ENCODE measurements at regions not wholly inside any gene's neighbourhood (a gene's known extent, or its start where the extent isn't known, plus 50 kb on each side); places are given as distances from the start of the nearest gene placed in this dataset.

GRCh38 chr13:106153041-106153440 lies 382.4 kb downstream of the EFNB2 start:
- no peak for DNase-seq (ENCODE audit: low read depth, low spot score)
- Histone ChIP-seq H3K4me3 (ENCODE audit: insufficient read length, low read depth) (no peak overlapping the region), H3K36me3 (ENCODE audit: insufficient read depth, insufficient read length, low read length) (no peaks in the 10 kb centered on the region), H3K27me3 (ENCODE audit: insufficient read depth, insufficient read length) (no peaks in the 10 kb centered on the region), H3K9me3 (ENCODE audit: insufficient read depth, low read length) (no peaks in the 10 kb centered on the region), H3K9ac (ENCODE audit: insufficient read length, low read depth) (no peak overlapping the region), H3K4me1 (ENCODE audit: insufficient read depth, insufficient read length) (no peaks in the 10 kb centered on the region)
- TF ChIP-seq SUZ12 (IDR thresholded peaks at IDR 0.05; ENCODE audit: extremely low read depth, insufficient read depth, insufficient read length) (no peak), ZNF274 (IDR thresholded peaks at IDR 0.05; ENCODE audit: low read depth, low read length) (no peak), YY1 (IDR thresholded peaks at IDR 0.05; ENCODE audit: insufficient read depth, insufficient read length) (no peak)

- DNase-seq (ENCODE audit: low read depth, low spot score) = no peak
- Histone ChIP-seq H3K9me3 (ENCODE audit: insufficient read depth, low read length) (no peaks in the 10 kb centered on the region; the same call in 1 of the 2 replicates), H3K27me3 (ENCODE audit: insufficient read depth, insufficient read length) (no peaks in the 10 kb centered on the region), H3K9ac (ENCODE audit: insufficient read length, low read depth) (no peak overlapping the region), H3K4me3 (ENCODE audit: insufficient read length, low read depth) (no peak overlapping the region), H3K4me1 (ENCODE audit: insufficient read depth, insufficient read length) (no peaks in the 10 kb centered on the region), H3K36me3 (ENCODE audit: insufficient read depth, insufficient read length, low read length) (no peaks in the 10 kb centered on the region)
- no peak for TF ChIP-seq SUZ12 (IDR thresholded peaks at IDR 0.05; ENCODE audit: extremely low read depth, insufficient read depth, insufficient read length)
- no peak for TF ChIP-seq YY1 (IDR thresholded peaks at IDR 0.05; ENCODE audit: insufficient read depth, insufficient read length)
- TF ChIP-seq ZNF274 (IDR thresholded peaks at IDR 0.05; ENCODE audit: low read depth, low read length) = no peak
Measured at GRCh38 chr13:106152047-106152446, 383.4 kb downstream of the EFNB2 start.

- H3K9ac ChIP-seq (ENCODE audit: insufficient read length, low read depth) = no peak overlapping the region
- H3K4me3 ChIP-seq (ENCODE audit: insufficient read length, low read depth) = no peak overlapping the region
- no peaks in the 10 kb centered on the region for H3K36me3 ChIP-seq (ENCODE audit: insufficient read depth, insufficient read length, low read length)
- H3K9me3 ChIP-seq (ENCODE audit: insufficient read depth, low read length) = no peaks in the 10 kb centered on the region; the same call in 1 of the 2 replicates
- no peaks in the 10 kb centered on the region for H3K4me1 ChIP-seq (ENCODE audit: insufficient read depth, insufficient read length)
- no peak for TF ChIP-seq YY1 (IDR thresholded peaks at IDR 0.05; ENCODE audit: insufficient read depth, insufficient read length)
- no peak for TF ChIP-seq ZNF274 (IDR thresholded peaks at IDR 0.05; ENCODE audit: low read depth, low read length)
- TF ChIP-seq SUZ12 (IDR thresholded peaks at IDR 0.05; ENCODE audit: extremely low read depth, insufficient read depth, insufficient read length) = no peak
- DNase-seq (ENCODE audit: low read depth, low spot score) = peak; percentile 39
- H3K27me3 ChIP-seq (ENCODE audit: insufficient read depth, insufficient read length) = no peaks in the 10 kb centered on the region
Measured at GRCh38 chr13:106151056-106151699, 384.3 kb downstream of the EFNB2 start.

- no peak for TF ChIP-seq SUZ12 (IDR thresholded peaks at IDR 0.05; ENCODE audit: extremely low read depth, insufficient read depth, insufficient read length)
- TF ChIP-seq ZNF274 (IDR thresholded peaks at IDR 0.05; ENCODE audit: low read depth, low read length) = no peak
- TF ChIP-seq YY1 (IDR thresholded peaks at IDR 0.05; ENCODE audit: insufficient read depth, insufficient read length) = no peak
- Histone ChIP-seq H3K4me3 (ENCODE audit: insufficient read length, low read depth) (no peak overlapping the region), H3K4me1 (ENCODE audit: insufficient read depth, insufficient read length) (no peaks in the 10 kb centered on the region), H3K27me3 (ENCODE audit: insufficient read depth, insufficient read length) (no peaks in the 10 kb centered on the region), H3K36me3 (ENCODE audit: insufficient read depth, insufficient read length, low read length) (no peaks in the 10 kb centered on the region), H3K9me3 (ENCODE audit: insufficient read depth, low read length) (no peaks in the 10 kb centered on the region; the same call in 1 of the 2 replicates), H3K9ac (ENCODE audit: insufficient read length, low read depth) (no peak overlapping the region)
- no peak for DNase-seq (ENCODE audit: low read depth, low spot score)
Measured at GRCh38 chr13:106145997-106146864, 389.2 kb downstream of the EFNB2 start.

GRCh38 chr13:106145070-106145469 lies 390.4 kb downstream of the EFNB2 start:
- Histone ChIP-seq H3K4me3 (ENCODE audit: insufficient read length, low read depth) (no peak overlapping the region), H3K27me3 (ENCODE audit: insufficient read depth, insufficient read length) (no peaks in the 10 kb centered on the region), H3K4me1 (ENCODE audit: insufficient read depth, insufficient read length) (no peaks in the 10 kb centered on the region), H3K9me3 (ENCODE audit: insufficient read depth, low read length) (no peaks in the 10 kb centered on the region; the same call in 1 of the 2 replicates), H3K36me3 (ENCODE audit: insufficient read depth, insufficient read length, low read length) (no peaks in the 10 kb centered on the region), H3K9ac (ENCODE audit: insufficient read length, low read depth) (no peak overlapping the region)
- DNase-seq (ENCODE audit: low read depth, low spot score) = no peak
- TF ChIP-seq YY1 (IDR thresholded peaks at IDR 0.05; ENCODE audit: insufficient read depth, insufficient read length) = no peak
- no peak for TF ChIP-seq ZNF274 (IDR thresholded peaks at IDR 0.05; ENCODE audit: low read depth, low read length)
- TF ChIP-seq SUZ12 (IDR thresholded peaks at IDR 0.05; ENCODE audit: extremely low read depth, insufficient read depth, insufficient read length) = no peak

- no peaks in the 10 kb centered on the region for H3K4me1 ChIP-seq (ENCODE audit: insufficient read depth, insufficient read length)
- no peak overlapping the region for H3K4me3 ChIP-seq (ENCODE audit: insufficient read length, low read depth)
- no peak for DNase-seq (ENCODE audit: low read depth, low spot score)
- H3K9ac ChIP-seq (ENCODE audit: insufficient read length, low read depth) = no peak overlapping the region
- H3K36me3 ChIP-seq (ENCODE audit: insufficient read depth, insufficient read length, low read length) = no peaks in the 10 kb centered on the region
- TF ChIP-seq SUZ12 (IDR thresholded peaks at IDR 0.05; ENCODE audit: extremely low read depth, insufficient read depth, insufficient read length) = no peak
- TF ChIP-seq YY1 (IDR thresholded peaks at IDR 0.05; ENCODE audit: insufficient read depth, insufficient read length) = no peak
- TF ChIP-seq ZNF274 (IDR thresholded peaks at IDR 0.05; ENCODE audit: low read depth, low read length) = no peak
- no peaks in the 10 kb centered on the region; the same call in 1 of the 2 replicates for H3K9me3 ChIP-seq (ENCODE audit: insufficient read depth, low read length)
- no peaks in the 10 kb centered on the region for H3K27me3 ChIP-seq (ENCODE audit: insufficient read depth, insufficient read length)
Measured at GRCh38 chr13:106143930-106144709, 391.3 kb downstream of the EFNB2 start.
